ENCODE measurements at regions not wholly inside any gene's neighbourhood (a gene's known extent, or its start where the extent isn't known, plus 50 kb on each side); places are given as distances from the start of the nearest gene placed in this dataset.

GRCh38 chr5:164341056-164341619, 835.7 kb downstream of the MAT2B start:
- DNase-seq: no peak

- peak in 30 of 58 donors; percentile 0 to 45 (median 10) for DNase-seq
Observed at GRCh38 chr5:164345173-164345849, 839.9 kb downstream of the MAT2B start.

- DNase-seq: no peak
Observed at GRCh38 chr5:164345853-164346252, 840.4 kb downstream of the MAT2B start.

- DNase-seq: no peak
Observed at GRCh38 chr5:164346785-164347630, 841.6 kb downstream of the MAT2B start.

GRCh38 chr5:164350236-164350635, 844.8 kb downstream of the MAT2B start:
- DNase-seq: no peak

- no peak for DNase-seq
Observed at GRCh38 chr5:164351245-164351834, 845.9 kb downstream of the MAT2B start.

- no peak for DNase-seq
Observed at GRCh38 chr5:164352695-164353094, 847.3 kb downstream of the MAT2B start.

- DNase-seq: no peak
Observed at GRCh38 chr5:164353155-164353554, 847.7 kb downstream of the MAT2B start.

GRCh38 chr5:164354139-164354751, 848.8 kb downstream of the MAT2B start:
- DNase-seq: no peak

GRCh38 chr5:164355267-164355830, 849.9 kb downstream of the MAT2B start:
- DNase-seq: no peak

- no peak for DNase-seq
Observed at GRCh38 chr5:164356790-164357189, 851.4 kb downstream of the MAT2B start.

GRCh38 chr5:164357395-164358033, 852.1 kb downstream of the MAT2B start:
- DNase-seq: no peak

GRCh38 chr5:164358531-164359259, 853.3 kb downstream of the MAT2B start:
- DNase-seq: no peak

GRCh38 chr5:164359260-164360255, 854.1 kb downstream of the MAT2B start:
- DNase-seq: no peak

- no peak for DNase-seq
Observed at GRCh38 chr5:164360589-164360988, 855.2 kb downstream of the MAT2B start.

- no peak for DNase-seq
Observed at GRCh38 chr5:164361986-164362385, 856.6 kb downstream of the MAT2B start.

- DNase-seq: no peak
Observed at GRCh38 chr5:164362835-164363234, 857.4 kb downstream of the MAT2B start.
